Ovary (tissue), 7 donors: ENCODE measurements at regions not wholly inside any gene's neighbourhood (a gene's known extent, or its start where the extent isn't known, plus 50 kb on each side); places are given as distances from the start of the nearest gene placed in this dataset.

Experiments used
- DNase-seq, 5 donors: peaks; one replicate each; pipeline ENCODE4 v3.0.0-alpha.2; 2019 to 2020
- H3K27ac ChIP-seq, 2 donors: fragments of 200-600 bp; one replicate each; pipeline versions ENCODE4 v1.5.1 to v1.8.0; 2019 to 2022
- H3K27me3 ChIP-seq: fragments of 200-600 bp; one replicate; pipeline ENCODE4 v1.8.0; 2022
- H3K36me3 ChIP-seq: fragments of 200-600 bp; sonication (generic); one replicate; pipeline ENCODE4 v1.5.1; 2019
- H3K4me1 ChIP-seq: one replicate; pipeline ENCODE4 v1.8.1; 2013; ENCODE audit warnings: mild to moderate bottlenecking, moderate library complexity; ENCODE audit not compliant: insufficient read depth
- H3K4me3 ChIP-seq: fragments of 200-600 bp; sonication (generic); one replicate; pipeline ENCODE4 v1.5.1; 2017
- H3K9me3 ChIP-seq, 2 donors: fragments of 200-600 bp in 1 of 2; sonication (generic) in 1 of 2; one replicate each; pipeline versions ENCODE4 v1.5.1 to v1.8.1; 2013 to 2019; ENCODE audit warnings: mild to moderate bottlenecking in 1 of 2, moderate library complexity in 1 of 2
- EP300 ChIP-seq: sonication (generic); formaldehyde crosslinking; IDR thresholded peaks from one replicate; pipeline ENCODE4 v1.6.1; 2017; ENCODE audit warnings: antibody characterized with exemption
- POLR2A ChIP-seq: fragments of 450-650 bp; IDR thresholded peaks from one replicate; pipeline ENCODE4 v1.6.1; 2017; ENCODE audit warnings: antibody characterized with exemption, mild to moderate bottlenecking, moderate library complexity
- WGBS, 3 donors: extraction: QIAGEN DNeasy Blood & Tissue Kit in 1 of 3; methylation state at CpG; one replicate each; pipeline versions ENCODE4 v1.1.5 to v1.1.7; 2013 to 2017; 5-methylcytosine and 5-hydroxymethylcytosine counted together
- intact Hi-C, 4 donors: fragments of 100-400 bp; cut with DNase I; formaldehyde crosslinking; loops; one replicate each; pipeline versions ENCODE4 v1.11.0 to v1.15.1; 2022 to 2023
- TF ChIP-seq, protein P1 (sequence below), 3 donors: fragments of 450-650 bp in 2 of 3; fragments of 200-600 bp in 1 of 3; IDR thresholded peaks; one replicate each; pipeline versions ENCODE4 v1.5.1 to v1.8.0; 2016 to 2022; ENCODE audit warnings: antibody characterized with exemption in 3 of 3, mild to moderate bottlenecking in 1 of 3
- donor health status: DM: no; HTN: no; CAD: no; lungs with moderate emphysema.
- donor health status: DM: no; HTN: no; CAD: no.
- donor health status: Bipolar disorder and iron deficiency.
- donor health status: DM: no; HTN: no; CAD: no.
- donor health status: DM: yes; HTN: yes; CAD: no.

DNA sequence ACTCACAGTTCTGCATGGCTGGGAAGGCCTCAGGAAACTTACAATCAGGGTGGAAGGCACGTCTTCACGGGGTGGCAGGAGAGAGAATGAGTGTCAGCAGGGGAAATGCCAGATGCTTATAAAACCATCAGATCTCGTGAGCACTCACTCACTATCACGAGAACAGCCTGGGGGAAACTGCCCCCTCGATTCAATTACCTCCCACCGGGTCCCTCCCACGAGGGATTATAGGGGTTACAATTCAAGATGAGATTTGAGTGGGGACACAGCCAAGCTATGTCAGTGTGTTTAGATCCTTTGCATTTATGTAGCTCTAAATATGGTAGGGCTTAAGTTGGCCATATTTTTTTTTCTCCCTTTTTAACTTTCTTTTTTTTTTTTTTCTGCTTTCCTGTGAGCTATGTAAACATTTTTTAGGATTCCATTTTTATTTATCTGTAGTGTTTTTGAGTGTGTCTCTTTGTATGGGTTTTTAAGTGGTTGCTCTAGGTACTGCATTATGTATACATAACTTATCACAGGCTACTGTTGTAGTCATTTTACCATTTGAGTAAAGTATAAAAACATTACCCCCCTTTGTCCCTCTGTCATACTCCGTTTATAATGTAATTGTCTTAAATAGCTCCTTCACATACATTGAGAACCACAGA is 79.0 kb downstream of the ADRA2C start:
- no peak for DNase-seq
- H3K4me3 ChIP-seq, result no peak overlapping the region
- TF ChIP-seq EP300 (no peak), POLR2A (no peak)
- TF ChIP-seq, protein P1, sequence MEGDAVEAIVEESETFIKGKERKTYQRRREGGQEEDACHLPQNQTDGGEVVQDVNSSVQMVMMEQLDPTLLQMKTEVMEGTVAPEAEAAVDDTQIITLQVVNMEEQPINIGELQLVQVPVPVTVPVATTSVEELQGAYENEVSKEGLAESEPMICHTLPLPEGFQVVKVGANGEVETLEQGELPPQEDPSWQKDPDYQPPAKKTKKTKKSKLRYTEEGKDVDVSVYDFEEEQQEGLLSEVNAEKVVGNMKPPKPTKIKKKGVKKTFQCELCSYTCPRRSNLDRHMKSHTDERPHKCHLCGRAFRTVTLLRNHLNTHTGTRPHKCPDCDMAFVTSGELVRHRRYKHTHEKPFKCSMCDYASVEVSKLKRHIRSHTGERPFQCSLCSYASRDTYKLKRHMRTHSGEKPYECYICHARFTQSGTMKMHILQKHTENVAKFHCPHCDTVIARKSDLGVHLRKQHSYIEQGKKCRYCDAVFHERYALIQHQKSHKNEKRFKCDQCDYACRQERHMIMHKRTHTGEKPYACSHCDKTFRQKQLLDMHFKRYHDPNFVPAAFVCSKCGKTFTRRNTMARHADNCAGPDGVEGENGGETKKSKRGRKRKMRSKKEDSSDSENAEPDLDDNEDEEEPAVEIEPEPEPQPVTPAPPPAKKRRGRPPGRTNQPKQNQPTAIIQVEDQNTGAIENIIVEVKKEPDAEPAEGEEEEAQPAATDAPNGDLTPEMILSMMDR (IDR thresholded peaks at IDR 0.05), result no peak
- H3K27me3 ChIP-seq, result no peaks in the 10 kb centered on the region
- H3K4me1 ChIP-seq, result no peaks in the 10 kb centered on the region
- peaks cover 0 to 3% of the 10 kb centered on the region in 2 donors for H3K9me3 ChIP-seq
- intact Hi-C loops, result no loop called here
- H3K36me3 ChIP-seq, result no peaks in the 10 kb centered on the region
- no peak overlapping the region for H3K27ac ChIP-seq
- WGBS, 3 donors, result 31 to 41% (median 35%) methylated on average over 8 of the region's 8 CpGs

DNA sequence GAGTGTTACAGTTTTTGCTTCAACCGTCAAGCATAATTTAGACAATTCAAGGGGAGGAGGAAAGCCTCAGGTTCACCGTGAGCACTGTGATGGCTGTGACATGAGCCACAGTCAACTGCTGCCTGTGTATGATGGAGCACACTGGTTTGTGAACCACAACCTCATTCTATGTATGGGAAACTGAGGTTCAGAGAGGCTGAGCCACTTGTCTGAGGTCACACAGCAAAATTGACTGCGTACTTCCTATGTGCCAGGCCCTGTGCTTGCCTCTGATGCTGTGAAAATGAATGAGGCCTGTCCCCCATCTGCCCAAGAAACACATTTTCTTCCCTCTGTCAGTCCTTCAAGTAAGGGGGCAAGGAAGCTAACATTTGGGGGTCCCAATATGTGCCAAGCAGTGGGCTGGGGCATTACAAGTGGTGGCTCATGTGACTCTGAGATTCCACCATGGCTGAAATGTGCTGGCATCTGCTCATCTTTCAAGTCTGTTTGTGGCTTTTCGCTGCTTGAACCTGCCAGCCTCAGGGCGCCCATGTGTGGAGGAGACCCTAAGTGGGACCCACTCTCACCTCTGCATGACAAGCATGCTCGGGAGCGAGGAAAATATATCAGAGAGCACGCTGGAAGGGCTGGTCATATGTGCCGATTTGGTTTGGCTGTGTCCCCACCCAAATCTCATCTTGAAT is 79.7 kb downstream of the ADRA2C start:
- Histone ChIP-seq H3K27ac (no peak overlapping the region), H3K4me1 (no peaks in the 10 kb centered on the region), H3K4me3 (no peak overlapping the region), H3K27me3 (no peaks in the 10 kb centered on the region), H3K9me3 (peaks cover 0 to 3% of the 10 kb centered on the region in 2 donors), H3K36me3 (no peaks in the 10 kb centered on the region)
- TF ChIP-seq, protein P1 (IDR thresholded peaks at IDR 0.05), result no peak
- TF ChIP-seq POLR2A, result no peak
- TF ChIP-seq EP300, result no peak
- WGBS, 3 donors, result 88 to 93% (median 91%) methylated on average over 9 of the region's 9 CpGs
- no peak for DNase-seq
- intact Hi-C loops, result no loop called here

DNA sequence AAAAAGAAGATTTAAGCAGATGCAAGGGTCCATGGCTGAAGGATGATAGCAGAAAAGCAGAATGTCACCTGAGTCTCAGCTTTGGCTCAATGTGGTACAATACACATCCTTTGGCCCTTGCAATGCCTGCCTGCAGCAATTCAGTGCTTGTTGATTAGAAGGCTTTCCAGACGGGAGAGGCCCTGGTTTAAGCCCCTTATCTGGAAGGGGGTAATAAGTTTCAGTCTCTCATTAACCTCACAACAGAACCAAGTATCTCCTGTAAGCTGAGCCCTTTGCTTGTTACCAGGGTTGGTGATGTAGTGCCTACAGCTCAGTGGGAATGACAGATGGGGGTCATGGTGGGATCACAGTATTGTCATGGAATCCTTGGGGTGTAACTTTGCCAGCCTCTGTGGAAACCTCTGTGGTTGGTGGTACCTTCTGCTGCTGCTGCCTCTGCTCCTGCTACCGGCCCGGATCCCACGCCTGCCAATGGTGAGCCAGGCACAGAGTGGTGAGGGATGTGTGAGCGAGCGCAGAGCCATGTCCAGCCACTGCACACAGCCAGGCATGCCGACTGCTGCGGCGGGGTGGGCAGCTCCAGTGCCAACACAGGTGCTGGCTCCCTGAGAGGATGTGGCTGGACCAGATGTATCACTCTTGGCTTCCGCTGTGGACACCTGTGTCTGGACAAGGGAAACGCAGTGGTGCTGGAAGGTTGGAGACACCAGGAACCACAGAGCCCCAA is 81.2 kb downstream of the ADRA2C start:
- H3K4me1 ChIP-seq, result no peaks in the 10 kb centered on the region
- H3K36me3 ChIP-seq, result no peaks in the 10 kb centered on the region
- no peaks in the 10 kb centered on the region for H3K27me3 ChIP-seq
- WGBS, 3 donors, result 83 to 86% (median 86%) methylated on average over 11 of the region's 11 CpGs
- H3K9me3 ChIP-seq, result peaks cover 0 to 3% of the 10 kb centered on the region in 2 donors
- no peak overlapping the region for H3K4me3 ChIP-seq
- TF ChIP-seq, protein P1 (IDR thresholded peaks at IDR 0.05), result no peak
- H3K27ac ChIP-seq, result no peak overlapping the region
- no peak for DNase-seq
- intact Hi-C loops, result no loop called here

DNA sequence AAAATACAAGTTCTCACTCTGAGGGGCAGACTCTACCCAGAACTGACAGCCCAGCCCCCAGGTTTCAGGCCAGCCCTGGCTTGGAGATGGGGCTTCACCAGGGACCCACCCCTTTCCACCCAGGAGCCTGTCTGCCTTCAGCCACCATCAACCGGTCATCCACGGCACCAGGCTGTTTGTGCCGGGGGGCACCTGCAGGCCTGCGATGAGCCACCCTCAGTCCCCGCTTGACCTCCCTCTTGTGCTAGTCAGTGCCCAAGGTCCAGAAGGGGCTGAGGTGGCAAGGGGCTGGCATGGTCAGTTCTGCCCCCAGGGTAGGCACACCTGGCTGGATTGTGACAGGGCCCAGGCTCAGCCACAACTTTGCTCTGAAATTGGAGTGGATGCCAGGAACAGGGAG is 82.1 kb downstream of the ADRA2C start:
- Histone ChIP-seq H3K9me3 (peaks cover 0 to 3% of the 10 kb centered on the region in 2 donors), H3K36me3 (no peaks in the 10 kb centered on the region), H3K27ac (no peak overlapping the region), H3K4me3 (no peak overlapping the region), H3K27me3 (no peaks in the 10 kb centered on the region), H3K4me1 (no peaks in the 10 kb centered on the region)
- DNase-seq, result no peak
- 95 to 97% (median 95%) methylated on average over 5 of the region's 5 CpGs for WGBS, 3 donors
- TF ChIP-seq, protein P1 (IDR thresholded peaks at IDR 0.05), result no peak
- TF ChIP-seq POLR2A (no peak), EP300 (no peak)
- intact Hi-C loops, result no loop called here
